Kidney epithelial cell (primary cell): ENCODE measurements at regions not wholly inside any gene's neighbourhood (a gene's known extent, or its start where the extent isn't known, plus 50 kb on each side); places are given as distances from the start of the nearest gene placed in this dataset.

Experiments used
- DNase-seq: peaks from one replicate; pipeline ENCODE4 v3.0.0-alpha.2; 2010; ENCODE audit warnings: low read depth
- H3K27me3 ChIP-seq: 2 replicates; pipeline ENCODE4 v1.6.0; 2011; ENCODE audit warnings: low read length; ENCODE audit not compliant: control insufficient read depth, insufficient read depth
- H3K36me3 ChIP-seq: 2 replicates; pipeline ENCODE4 v1.5.1; 2011; ENCODE audit warnings: low read length; ENCODE audit not compliant: control insufficient read depth, insufficient read depth
- H3K4me3 ChIP-seq: 2 replicates; pipeline ENCODE4 v1.5.1; 2011; ENCODE audit warnings: low read depth, mild to moderate bottlenecking, control low read depth, low read length
- TF ChIP-seq, protein P1 (sequence below): IDR thresholded peaks from 2 replicates; pipeline ENCODE4 v1.5.1; 2011; ENCODE audit warnings: mild to moderate bottlenecking, moderate library complexity, low read length, control low read depth, inconsistent platforms; ENCODE audit not compliant: insufficient read depth, poor library complexity, severe bottlenecking

DNA sequence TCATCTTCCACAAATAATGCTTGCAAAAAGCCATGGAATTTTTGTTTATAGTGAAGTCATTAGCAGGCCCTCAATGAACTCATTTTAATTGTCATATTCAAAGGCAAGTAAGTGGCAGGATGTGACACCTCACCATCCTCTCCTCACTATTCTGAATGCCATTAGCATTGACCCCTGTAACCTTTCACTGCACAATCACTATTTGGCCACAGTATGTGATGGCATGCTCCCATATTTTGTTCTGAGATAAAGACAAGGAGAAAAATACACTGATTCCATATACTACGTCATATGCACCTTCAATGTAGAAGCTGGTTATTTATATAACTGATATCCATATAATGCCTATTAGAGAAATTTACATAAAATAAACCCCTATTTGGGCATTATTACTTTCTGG is 1443.2 kb downstream of the SUCLG1 start:
- TF ChIP-seq, protein P1, sequence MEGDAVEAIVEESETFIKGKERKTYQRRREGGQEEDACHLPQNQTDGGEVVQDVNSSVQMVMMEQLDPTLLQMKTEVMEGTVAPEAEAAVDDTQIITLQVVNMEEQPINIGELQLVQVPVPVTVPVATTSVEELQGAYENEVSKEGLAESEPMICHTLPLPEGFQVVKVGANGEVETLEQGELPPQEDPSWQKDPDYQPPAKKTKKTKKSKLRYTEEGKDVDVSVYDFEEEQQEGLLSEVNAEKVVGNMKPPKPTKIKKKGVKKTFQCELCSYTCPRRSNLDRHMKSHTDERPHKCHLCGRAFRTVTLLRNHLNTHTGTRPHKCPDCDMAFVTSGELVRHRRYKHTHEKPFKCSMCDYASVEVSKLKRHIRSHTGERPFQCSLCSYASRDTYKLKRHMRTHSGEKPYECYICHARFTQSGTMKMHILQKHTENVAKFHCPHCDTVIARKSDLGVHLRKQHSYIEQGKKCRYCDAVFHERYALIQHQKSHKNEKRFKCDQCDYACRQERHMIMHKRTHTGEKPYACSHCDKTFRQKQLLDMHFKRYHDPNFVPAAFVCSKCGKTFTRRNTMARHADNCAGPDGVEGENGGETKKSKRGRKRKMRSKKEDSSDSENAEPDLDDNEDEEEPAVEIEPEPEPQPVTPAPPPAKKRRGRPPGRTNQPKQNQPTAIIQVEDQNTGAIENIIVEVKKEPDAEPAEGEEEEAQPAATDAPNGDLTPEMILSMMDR = no peak

DNA sequence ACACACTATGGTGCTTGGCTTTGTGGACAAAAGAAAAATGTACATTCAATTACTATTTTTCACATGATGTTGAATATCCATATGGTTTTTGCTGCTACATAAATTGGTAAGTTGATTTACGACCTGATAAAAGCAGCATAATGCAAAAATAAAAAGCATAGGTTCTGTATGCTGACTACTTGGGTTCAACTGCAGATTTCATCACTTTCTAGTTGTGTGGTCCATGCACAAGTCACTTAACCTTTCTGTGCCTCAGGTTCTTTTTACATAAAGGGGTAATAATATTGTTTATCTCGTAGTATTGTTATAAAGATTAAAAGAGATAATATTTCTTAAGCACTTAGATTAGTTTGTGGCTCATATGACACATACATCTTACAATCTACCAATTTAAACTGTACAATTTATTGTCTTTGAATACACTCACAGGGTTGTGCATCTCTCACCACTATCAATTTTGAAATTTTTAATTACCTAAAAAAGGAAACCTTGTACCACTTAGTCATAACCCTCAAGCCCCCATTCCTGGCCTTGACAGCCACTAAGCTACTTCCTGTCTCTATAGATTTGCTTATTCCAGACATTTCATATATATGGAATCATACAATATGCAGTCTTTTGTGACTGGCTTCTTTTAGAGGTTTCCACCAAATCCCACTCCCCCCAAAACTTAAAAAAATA is 1443.9 kb downstream of the SUCLG1 start:
- no peaks in the 10 kb centered on the region for H3K27me3 ChIP-seq
- no peak for DNase-seq
- TF ChIP-seq, protein P1 = no peak
- no peaks in the 10 kb centered on the region for H3K36me3 ChIP-seq
- no peak overlapping the region for H3K4me3 ChIP-seq

More for the DNA sequence above, 1443.2 kb downstream of the SUCLG1 start:
- no peak for DNase-seq
- H3K36me3 ChIP-seq = no peaks in the 10 kb centered on the region
- no peaks in the 10 kb centered on the region for H3K27me3 ChIP-seq
- H3K4me3 ChIP-seq = no peak overlapping the region

DNA sequence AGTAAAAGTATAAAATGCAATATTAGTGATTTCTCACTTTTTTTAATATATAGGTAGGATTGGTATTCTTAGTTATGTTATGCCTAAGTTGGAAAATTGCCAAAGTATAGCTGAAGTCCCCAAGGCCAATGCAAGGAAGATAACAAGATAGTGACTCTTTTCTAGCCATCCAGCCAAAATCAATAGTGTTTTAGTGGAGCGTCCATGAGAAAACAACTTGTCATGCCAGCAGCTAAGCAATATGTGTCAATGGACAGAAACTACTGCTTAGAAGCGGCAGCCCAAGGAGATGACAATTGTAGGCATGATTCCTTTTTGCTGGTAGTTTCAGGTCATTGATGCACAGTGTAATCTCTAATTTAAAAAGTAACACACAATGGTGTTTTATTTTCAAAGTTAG is 1444.6 kb downstream of the SUCLG1 start:
- no peaks in the 10 kb centered on the region for H3K27me3 ChIP-seq
- H3K36me3 ChIP-seq = no peaks in the 10 kb centered on the region
- H3K4me3 ChIP-seq = no peak overlapping the region
- DNase-seq = no peak
- TF ChIP-seq, protein P1 = no peak

DNA sequence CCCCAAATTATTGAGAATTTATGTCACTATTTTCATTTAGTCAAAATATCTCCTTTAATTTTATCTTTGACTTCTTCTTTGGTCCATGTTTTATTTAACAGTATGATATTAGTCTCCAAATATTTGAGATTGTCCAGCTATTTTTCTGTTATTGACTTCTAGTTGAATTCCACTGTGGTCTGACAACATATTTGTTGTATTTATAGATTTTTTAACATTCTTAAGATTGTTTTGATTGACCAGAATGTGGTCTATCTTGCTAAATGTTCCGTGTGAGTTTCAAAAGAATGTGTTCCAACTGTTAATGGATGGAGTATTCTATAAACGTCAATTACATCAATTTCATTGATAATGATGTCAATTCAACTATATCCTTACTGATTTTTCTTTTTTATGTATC is 1452.1 kb downstream of the SUCLG1 start:
- Histone ChIP-seq H3K4me3 (no peak overlapping the region), H3K27me3 (no peaks in the 10 kb centered on the region), H3K36me3 (no peaks in the 10 kb centered on the region)
- DNase-seq = no peak
- TF ChIP-seq, protein P1 = no peak

DNA sequence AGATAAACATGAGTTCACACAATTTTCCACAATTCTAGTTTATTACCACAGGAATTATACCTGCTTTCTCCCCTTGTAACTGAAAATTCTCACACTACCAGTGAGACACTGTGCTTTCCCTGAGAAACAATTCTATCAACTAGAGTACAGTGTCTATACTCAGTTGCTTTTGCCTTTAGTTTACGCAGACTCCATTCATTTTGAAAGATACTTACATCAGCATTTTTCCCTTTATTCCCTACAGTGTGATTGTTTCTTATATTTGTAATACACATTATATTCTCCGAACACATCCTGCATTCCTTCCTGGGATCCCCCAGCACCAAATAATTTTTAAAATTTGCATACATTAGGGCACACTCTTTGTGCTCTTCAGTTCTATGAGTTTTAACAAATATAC is 1455.5 kb downstream of the SUCLG1 start:
- no peak for DNase-seq
- no peaks in the 10 kb centered on the region for H3K36me3 ChIP-seq
- H3K27me3 ChIP-seq = no peaks in the 10 kb centered on the region
- TF ChIP-seq, protein P1 = no peak
- H3K4me3 ChIP-seq = no peak overlapping the region

DNA sequence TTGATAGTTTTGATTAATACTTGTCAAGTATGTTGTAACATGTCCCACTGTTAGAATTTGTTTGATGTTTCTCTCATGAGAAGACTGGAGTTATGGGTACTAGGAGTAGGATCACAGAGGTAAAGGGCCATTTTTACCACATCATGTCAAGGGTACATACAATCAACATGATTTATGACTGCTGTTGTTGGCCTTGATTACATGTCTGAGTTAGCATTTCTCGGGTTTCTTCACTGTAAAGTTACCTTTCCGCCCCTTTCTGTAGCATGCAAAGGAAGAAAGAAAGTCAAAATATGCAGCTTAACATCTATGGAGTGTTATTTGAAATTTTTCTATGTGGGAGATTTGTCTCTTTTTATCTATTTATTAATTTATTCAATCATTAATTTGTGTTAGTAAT is 1456.4 kb downstream of the SUCLG1 start:
- Histone ChIP-seq H3K27me3 (no peaks in the 10 kb centered on the region), H3K4me3 (no peak overlapping the region), H3K36me3 (no peaks in the 10 kb centered on the region)
- TF ChIP-seq, protein P1 = no peak
- DNase-seq = no peak
